SK-N-SH treated with all-trans-retinoic acid at 6 μM for 48 hours (cell line): ENCODE measurements at regions not wholly inside any gene's neighbourhood (a gene's known extent, or its start where the extent isn't known, plus 50 kb on each side); places are given as distances from the start of the nearest gene placed in this dataset.

Experiments
- ISL1 ChIP-seq: fragments of 250-450 bp; sonication (Bioruptor Pico); IDR thresholded peaks from 2 replicates; pipeline ENCODE4 v2.1.2; 2022; ENCODE audit warnings: mild to moderate bottlenecking, moderate library complexity
- PPARA ChIP-seq: fragments of 250-450 bp; sonication (Bioruptor Pico); IDR thresholded peaks from 2 replicates; pipeline ENCODE4 v1.5.0; 2020; ENCODE audit warnings: mild to moderate bottlenecking, borderline replicate concordance
- RARB ChIP-seq: fragments of 250-450 bp; sonication (Bioruptor Pico); IDR thresholded peaks from 2 replicates; pipeline ENCODE4 v1.8.0; 2021; ENCODE audit warnings: mild to moderate bottlenecking, moderate library complexity
- TOX ChIP-seq: fragments of 250-450 bp; sonication (Bioruptor Pico); IDR thresholded peaks from 2 replicates; pipeline ENCODE4 v1.8.0; 2021; ENCODE audit warnings: mild to moderate bottlenecking, moderate library complexity, borderline replicate concordance
- ZC3H10 ChIP-seq: fragments of 250-450 bp; sonication (Bioruptor Pico); IDR thresholded peaks from 2 replicates; pipeline ENCODE4 v1.5.1; 2021; ENCODE audit warnings: mild to moderate bottlenecking, moderate library complexity
- ZFP3 ChIP-seq: fragments of 250-450 bp; sonication (Bioruptor Pico); IDR thresholded peaks from 2 replicates; pipeline ENCODE4 v1.5.0; 2020; ENCODE audit warnings: mild to moderate bottlenecking, moderate library complexity
- ZFP30 ChIP-seq: fragments of 450-650 bp; formaldehyde crosslinking; IDR thresholded peaks from 2 replicates; pipeline ENCODE4 v1.5.0; 2022; ENCODE audit warnings: mild to moderate bottlenecking, moderate library complexity
- ZNF565 ChIP-seq: fragments of 450-650 bp; formaldehyde crosslinking; conservative IDR thresholded peaks from 2 replicates; pipeline ENCODE4 v1.5.0; 2020; ENCODE audit warnings: low read depth, mild to moderate bottlenecking, moderate library complexity
- ZNF70 ChIP-seq: fragments of 450-650 bp; formaldehyde crosslinking; IDR thresholded peaks from 2 replicates; pipeline ENCODE4 v1.5.0; 2020; ENCODE audit warnings: mild to moderate bottlenecking, moderate library complexity
- ZNF8 ChIP-seq: fragments of 450-650 bp; formaldehyde crosslinking; IDR thresholded peaks from 2 replicates; pipeline ENCODE4 v1.5.0; 2020; ENCODE audit warnings: mild to moderate bottlenecking, moderate library complexity
- TF ChIP-seq, protein P1 (sequence below): fragments of 250-450 bp; sonication (Bioruptor Pico); IDR thresholded peaks from 2 replicates; pipeline ENCODE4 v1.8.0; 2021; ENCODE audit warnings: low read depth, mild to moderate bottlenecking, moderate library complexity, borderline replicate concordance
- TF ChIP-seq, protein P2 (sequence below): fragments of 250-450 bp; sonication (Bioruptor Pico); IDR thresholded peaks from 2 replicates; pipeline ENCODE4 v1.8.0; 2020; ENCODE audit warnings: mild to moderate bottlenecking, moderate library complexity, borderline replicate concordance
- TF ChIP-seq, protein P3 (sequence below): fragments of 250-450 bp; sonication (Bioruptor Pico); IDR thresholded peaks from 2 replicates; pipeline ENCODE4 v1.5.1; 2020; ENCODE audit warnings: low read depth, mild to moderate bottlenecking, moderate library complexity

DNA sequence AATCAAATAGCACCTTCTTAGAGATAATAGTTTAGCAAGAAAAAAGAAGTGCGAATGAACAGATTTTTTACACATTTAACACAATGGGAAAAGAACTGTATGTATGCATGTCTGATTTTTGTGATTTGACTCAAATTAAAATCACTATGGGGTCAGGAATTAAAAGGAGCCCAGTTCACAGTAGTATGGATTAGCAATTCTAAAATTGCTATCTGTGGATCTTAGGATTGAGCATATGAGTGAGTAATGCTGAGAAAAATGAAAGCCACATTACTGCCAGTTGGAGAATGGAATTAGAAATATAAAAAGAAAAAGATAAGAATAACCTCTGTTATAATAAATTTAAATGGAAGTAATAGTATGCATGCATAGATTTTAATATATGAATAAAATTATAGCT, 386.8 kb upstream of the PLSCR5 start:
- TF ChIP-seq PPARA (CRISPR knock-in tag) (no peak), ZFP3 (no peak), ZNF565 (CRISPR knock-in tag) (no peak), ZFP30 (no peak), ZNF8 (CRISPR knock-in tag) (no peak), ZNF70 (CRISPR knock-in tag) (no peak), ISL1 (CRISPR knock-in tag) (no peak), TOX (no peak), RARB (CRISPR knock-in tag) (no peak), ZC3H10 (no peak)
- TF ChIP-seq, protein P1, sequence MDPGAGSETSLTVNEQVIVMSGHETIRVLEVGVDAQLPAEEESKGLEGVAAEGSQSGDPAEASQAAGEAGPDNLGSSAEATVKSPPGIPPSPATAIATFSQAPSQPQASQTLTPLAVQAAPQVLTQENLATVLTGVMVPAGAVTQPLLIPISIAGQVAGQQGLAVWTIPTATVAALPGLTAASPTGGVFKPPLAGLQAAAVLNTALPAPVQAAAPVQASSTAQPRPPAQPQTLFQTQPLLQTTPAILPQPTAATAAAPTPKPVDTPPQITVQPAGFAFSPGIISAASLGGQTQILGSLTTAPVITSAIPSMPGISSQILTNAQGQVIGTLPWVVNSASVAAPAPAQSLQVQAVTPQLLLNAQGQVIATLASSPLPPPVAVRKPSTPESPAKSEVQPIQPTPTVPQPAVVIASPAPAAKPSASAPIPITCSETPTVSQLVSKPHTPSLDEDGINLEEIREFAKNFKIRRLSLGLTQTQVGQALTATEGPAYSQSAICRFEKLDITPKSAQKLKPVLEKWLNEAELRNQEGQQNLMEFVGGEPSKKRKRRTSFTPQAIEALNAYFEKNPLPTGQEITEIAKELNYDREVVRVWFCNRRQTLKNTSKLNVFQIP (CRISPR knock-in tag), result no peak
- TF ChIP-seq, protein P2, sequence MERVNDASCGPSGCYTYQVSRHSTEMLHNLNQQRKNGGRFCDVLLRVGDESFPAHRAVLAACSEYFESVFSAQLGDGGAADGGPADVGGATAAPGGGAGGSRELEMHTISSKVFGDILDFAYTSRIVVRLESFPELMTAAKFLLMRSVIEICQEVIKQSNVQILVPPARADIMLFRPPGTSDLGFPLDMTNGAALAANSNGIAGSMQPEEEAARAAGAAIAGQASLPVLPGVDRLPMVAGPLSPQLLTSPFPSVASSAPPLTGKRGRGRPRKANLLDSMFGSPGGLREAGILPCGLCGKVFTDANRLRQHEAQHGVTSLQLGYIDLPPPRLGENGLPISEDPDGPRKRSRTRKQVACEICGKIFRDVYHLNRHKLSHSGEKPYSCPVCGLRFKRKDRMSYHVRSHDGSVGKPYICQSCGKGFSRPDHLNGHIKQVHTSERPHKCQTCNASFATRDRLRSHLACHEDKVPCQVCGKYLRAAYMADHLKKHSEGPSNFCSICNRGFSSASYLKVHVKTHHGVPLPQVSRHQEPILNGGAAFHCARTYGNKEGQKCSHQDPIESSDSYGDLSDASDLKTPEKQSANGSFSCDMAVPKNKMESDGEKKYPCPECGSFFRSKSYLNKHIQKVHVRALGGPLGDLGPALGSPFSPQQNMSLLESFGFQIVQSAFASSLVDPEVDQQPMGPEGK, result no peak
- TF ChIP-seq, protein P3, sequence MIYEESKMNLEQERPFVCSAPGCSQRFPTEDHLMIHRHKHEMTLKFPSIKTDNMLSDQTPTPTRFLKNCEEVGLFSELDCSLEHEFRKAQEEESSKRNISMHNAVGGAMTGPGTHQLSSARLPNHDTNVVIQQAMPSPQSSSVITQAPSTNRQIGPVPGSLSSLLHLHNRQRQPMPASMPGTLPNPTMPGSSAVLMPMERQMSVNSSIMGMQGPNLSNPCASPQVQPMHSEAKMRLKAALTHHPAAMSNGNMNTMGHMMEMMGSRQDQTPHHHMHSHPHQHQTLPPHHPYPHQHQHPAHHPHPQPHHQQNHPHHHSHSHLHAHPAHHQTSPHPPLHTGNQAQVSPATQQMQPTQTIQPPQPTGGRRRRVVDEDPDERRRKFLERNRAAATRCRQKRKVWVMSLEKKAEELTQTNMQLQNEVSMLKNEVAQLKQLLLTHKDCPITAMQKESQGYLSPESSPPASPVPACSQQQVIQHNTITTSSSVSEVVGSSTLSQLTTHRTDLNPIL (CRISPR knock-in tag), result no peak
